ENCODE measurements at regions not wholly inside any gene's neighbourhood (a gene's known extent, or its start where the extent isn't known, plus 50 kb on each side); places are given as distances from the start of the nearest gene placed in this dataset.

- Histone ChIP-seq H2AFZ (ENCODE audit: low read length) (no peak overlapping the region), H2BK15ac (ENCODE audit: low read length) (no peak overlapping the region), H4K8ac (ENCODE audit: extremely low read depth, insufficient read depth, low read length) (no peak overlapping the region), H3K36me3 (ENCODE audit: control insufficient read depth in 2 of 4, insufficient read depth in 4 of 4, low read length in 3 of 4) (no peaks in the 10 kb centered on the region), H4K5ac (ENCODE audit: insufficient read length, low read depth, low read length) (no peak overlapping the region), H3K23me2 (ENCODE audit: low read depth, low read length) (no peaks in the 10 kb centered on the region), H3K9ac (replicated peaks in 1 of 4; ENCODE audit: extremely low read depth in 1 of 4, low read depth in 3 of 4, low read length in 3 of 4) (no peak overlapping the region), H3K14ac (ENCODE audit: insufficient read length) (no peak overlapping the region), H3K18ac (ENCODE audit: extremely low read depth, low read length) (no peak overlapping the region), H3K79me1 (ENCODE audit: low read depth, low read length) (no peaks in the 10 kb centered on the region), H4K91ac (replicated peaks; ENCODE audit: insufficient read length, low read length) (no peak overlapping the region), H2BK12ac (ENCODE audit: low read depth, low read length) (no peak overlapping the region), H4K20me1 (replicated peaks in 1 of 2; ENCODE audit: control insufficient read depth in 1 of 2, insufficient read depth in 2 of 2, low read length in 2 of 2) (no peaks in the 10 kb centered on the region), H2AK5ac (ENCODE audit: low read depth, low read length) (no peak overlapping the region), H2BK20ac (ENCODE audit: low read length) (no peak overlapping the region), H3K56ac (replicated peaks; ENCODE audit: insufficient read length, low read depth, low read length) (no peak overlapping the region), H3K9me3 (ENCODE audit: insufficient read depth in 2 of 2, low read depth in 1 of 2, low read length in 1 of 2) (no peaks in the 10 kb centered on the region; a peak in 1 of 4 replicates), H3K4me3 (ENCODE audit: extremely low read depth in 1 of 4, insufficient read depth in 2 of 4, low read depth in 3 of 4, low read length in 4 of 4) (no peak overlapping the region), H3K4me2 (ENCODE audit: insufficient read depth in 1 of 2, low read depth in 2 of 2, low read length in 2 of 2) (no peak overlapping the region), H3K79me2 (ENCODE audit: control insufficient read depth in 1 of 2, insufficient read depth in 2 of 2, low read length in 2 of 2) (no peaks in the 10 kb centered on the region), H2BK120ac (replicated peaks; ENCODE audit: low read depth, low read length) (no peak overlapping the region), H3K4me1 (replicated peaks in 1 of 4; ENCODE audit: control insufficient read depth in 3 of 4, insufficient read depth in 4 of 4, low read length in 3 of 4) (no peaks in the 10 kb centered on the region), H2BK5ac (ENCODE audit: low read depth, low read length) (no peak overlapping the region), H3K4ac (replicated peaks; ENCODE audit: insufficient read length, low read depth, low read length) (no peak overlapping the region), H3K23ac (ENCODE audit: insufficient read length) (no peak overlapping the region), H3K27ac (ENCODE audit: low read depth, low read length) (no peak overlapping the region), H3K27me3 (replicated peaks in 1 of 4; ENCODE audit: control insufficient read depth in 3 of 4, extremely low read depth in 1 of 4, insufficient read depth in 3 of 4, low read length in 3 of 4) (no peaks in the 10 kb centered on the region)
- ChIA-PET POLR2A (ENCODE audit: partially characterized antibody) (no interaction called here), CTCF (ENCODE audit: partially characterized antibody) (interaction anchor here (0.6 to 1.4 kb wide), 5 partner anchors 9 to 142 kb away, joined by 3 to 4 read pairs (median 4); no protein-coding TSS in a partner anchor)
- FAIRE-seq = no peak
- 89% methylated on average over 3 of the region's 3 CpGs; no CpG with 5 or more reads in 1 of the 2 experiments for WGBS, 2 experiments (ENCODE audit: extremely low coverage in 1 of 2, insufficient coverage in 1 of 2, insufficient read length in 1 of 2, insufficient replicate concordance in 2 of 2, low coverage in 1 of 2, low lambda C conversion rate in 2 of 2, missing lambda C conversion rate in 1 of 2)
- DNase-seq (ENCODE audit: low read depth in 1 of 2, low spot score in 2 of 2) = no peak
- TF ChIP-seq, protein P1, sequence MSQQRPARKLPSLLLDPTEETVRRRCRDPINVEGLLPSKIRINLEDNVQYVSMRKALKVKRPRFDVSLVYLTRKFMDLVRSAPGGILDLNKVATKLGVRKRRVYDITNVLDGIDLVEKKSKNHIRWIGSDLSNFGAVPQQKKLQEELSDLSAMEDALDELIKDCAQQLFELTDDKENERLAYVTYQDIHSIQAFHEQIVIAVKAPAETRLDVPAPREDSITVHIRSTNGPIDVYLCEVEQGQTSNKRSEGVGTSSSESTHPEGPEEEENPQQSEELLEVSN (IDR thresholded peaks at IDR 0.05) = no peak
- TF ChIP-seq HDAC2 (IDR thresholded peaks at IDR 0.05; ENCODE audit: borderline replicate concordance in 1 of 2, low read depth in 2 of 2, low read length in 2 of 2) (no peak), POLR2AphosphoS5 (IDR thresholded peaks at IDR 0.05; ENCODE audit: low read depth, low read length) (no peak), CTBP2 (IDR thresholded peaks at IDR 0.05; ENCODE audit: borderline replicate concordance, insufficient read depth, insufficient read length, low read length) (no peak), FOSL1 (IDR thresholded peaks at IDR 0.05; ENCODE audit: insufficient read depth, low read depth, low read length) (no peak), JUN (IDR thresholded peaks at IDR 0.05; ENCODE audit: low read depth, low read length) (no peak), CTCF (IDR thresholded peaks at IDR 0.05; ENCODE audit: control extremely low read depth in 1 of 3, insufficient read depth in 1 of 3, low read depth in 1 of 3, low read length in 3 of 3) (no peak), SP4 (IDR thresholded peaks at IDR 0.05; ENCODE audit: low read length) (no peak), EGR1 (IDR thresholded peaks at IDR 0.05; ENCODE audit: borderline replicate concordance, low read depth, low read length) (no peak), SIN3A (conservative IDR thresholded peaks at IDR 0.05 in 1 of 2, IDR thresholded peaks at IDR 0.05 in 1 of 2; ENCODE audit: low read depth in 1 of 2, low read length in 2 of 2) (no peak), POLR2A (IDR thresholded peaks at IDR 0.05; ENCODE audit: control extremely low read depth in 1 of 2, low read depth in 2 of 2, low read length in 2 of 2) (no peak)
Measured at GRCh38 chr2:39587168-39587567, 78.5 kb upstream of the TMEM178A start.

Data from H1 (cell line).